Esophagus squamous epithelium (tissue), 4 donors: ENCODE measurements at regions not wholly inside any gene's neighbourhood (a gene's known extent, or its start where the extent isn't known, plus 50 kb on each side); places are given as distances from the start of the nearest gene placed in this dataset.

Experiments
- POLR2A ChIP-seq, 4 donors: fragments of 450-650 bp; IDR thresholded peaks; one replicate each; pipeline ENCODE4 v1.6.1; 2017; ENCODE audit warnings: antibody characterized with exemption in 4 of 4, mild to moderate bottlenecking in 4 of 4, moderate library complexity in 3 of 4
- TF ChIP-seq, protein P1 (sequence below), 6 experiments: fragments of 450-650 bp in 4 of 6; fragments of 200-600 bp in 2 of 6; sonication (generic) in 2 of 6; IDR thresholded peaks; one replicate each; pipeline ENCODE4 v1.5.1; 2016 to 2019; ENCODE audit warnings: antibody characterized with exemption in 6 of 6, mild to moderate bottlenecking in 4 of 6, moderate library complexity in 4 of 6

DNA sequence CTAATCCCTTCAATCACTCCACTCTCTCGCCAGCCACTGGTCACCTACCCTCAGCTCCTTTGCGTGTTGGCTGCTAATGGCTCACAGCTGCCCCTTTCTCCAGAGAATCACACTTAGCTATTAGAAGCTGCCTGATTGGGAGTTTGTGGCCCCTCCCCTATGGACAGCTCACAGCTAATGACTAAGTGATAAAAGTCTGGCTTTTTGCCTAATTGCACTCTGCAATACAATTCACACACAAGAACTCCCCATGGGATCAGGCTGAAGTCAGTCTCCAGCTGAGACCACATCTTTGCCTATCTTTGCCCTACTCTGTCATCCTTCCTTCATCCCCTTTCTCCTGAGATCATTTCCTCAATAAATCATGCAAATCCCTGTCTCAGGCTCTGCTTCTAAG is 701.9 kb upstream of the RAB6C start:
- TF ChIP-seq POLR2A (IDR thresholded peaks at IDR 0.05): no peak
- TF ChIP-seq, protein P1, sequence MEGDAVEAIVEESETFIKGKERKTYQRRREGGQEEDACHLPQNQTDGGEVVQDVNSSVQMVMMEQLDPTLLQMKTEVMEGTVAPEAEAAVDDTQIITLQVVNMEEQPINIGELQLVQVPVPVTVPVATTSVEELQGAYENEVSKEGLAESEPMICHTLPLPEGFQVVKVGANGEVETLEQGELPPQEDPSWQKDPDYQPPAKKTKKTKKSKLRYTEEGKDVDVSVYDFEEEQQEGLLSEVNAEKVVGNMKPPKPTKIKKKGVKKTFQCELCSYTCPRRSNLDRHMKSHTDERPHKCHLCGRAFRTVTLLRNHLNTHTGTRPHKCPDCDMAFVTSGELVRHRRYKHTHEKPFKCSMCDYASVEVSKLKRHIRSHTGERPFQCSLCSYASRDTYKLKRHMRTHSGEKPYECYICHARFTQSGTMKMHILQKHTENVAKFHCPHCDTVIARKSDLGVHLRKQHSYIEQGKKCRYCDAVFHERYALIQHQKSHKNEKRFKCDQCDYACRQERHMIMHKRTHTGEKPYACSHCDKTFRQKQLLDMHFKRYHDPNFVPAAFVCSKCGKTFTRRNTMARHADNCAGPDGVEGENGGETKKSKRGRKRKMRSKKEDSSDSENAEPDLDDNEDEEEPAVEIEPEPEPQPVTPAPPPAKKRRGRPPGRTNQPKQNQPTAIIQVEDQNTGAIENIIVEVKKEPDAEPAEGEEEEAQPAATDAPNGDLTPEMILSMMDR (IDR thresholded peaks at IDR 0.05): no peak
